GM23248 (cell line): ENCODE measurements at regions not wholly inside any gene's neighbourhood (a gene's known extent, or its start where the extent isn't known, plus 50 kb on each side); places are given as distances from the start of the nearest gene placed in this dataset.

Source experiments
- EZH2 ChIP-seq: fragments of 200-600 bp; sonication (generic); IDR thresholded peaks from 2 replicates; pipeline ENCODE4 v1.6.1; 2018; ENCODE audit warnings: antibody characterized with exemption, mild to moderate bottlenecking; ENCODE audit not compliant: insufficient read depth, poor library complexity, severe bottlenecking
- EZH2phosphoT487 ChIP-seq: fragments of 200-600 bp; sonication (generic); IDR thresholded peaks from 2 replicates; pipeline ENCODE4 v1.6.1; 2018; ENCODE audit warnings: antibody characterized with exemption, moderate library complexity, mild to moderate bottlenecking, low read depth; ENCODE audit not compliant: insufficient read depth

- no peak for TF ChIP-seq EZH2
- no peak for TF ChIP-seq EZH2phosphoT487
These were observed 385.2 kb downstream of the CMPK2 start for GRCh38 chr2:6480514-6480913.
